Spleen (tissue), 11 donors: ENCODE measurements at regions not wholly inside any gene's neighbourhood (a gene's known extent, or its start where the extent isn't known, plus 50 kb on each side); places are given as distances from the start of the nearest gene placed in this dataset.
"Not testable (repeated sequence)": the region's sequence is repeated elsewhere in the genome, so short reads cannot be mapped to it uniquely, and the experiment has no call there.

Experiments used
- DNase-seq: peaks from one replicate; pipeline ENCODE4 v3.0.0-alpha.2; 2020
- H3K27ac ChIP-seq, 8 donors: fragments of 200-600 bp; sonication (generic) in 7 of 8; 1 replicate in 4 of 8; 2 replicates in 4 of 8; pipeline versions ENCODE4 v1.5.0 to v1.8.0; 2016 to 2021; ENCODE audit warnings: inconsistent platforms in 4 of 8, mild to moderate bottlenecking in 4 of 8, moderate library complexity in 1 of 8
- H3K27me3 ChIP-seq, 7 donors: fragments of 200-600 bp; sonication (generic) in 6 of 7; replicated peaks in 1 of 7; 1 replicate in 4 of 7; 2 replicates in 3 of 7; pipeline versions ENCODE4 v1.5.0 to v1.8.0; 2016 to 2021; ENCODE audit warnings: inconsistent platforms in 3 of 7, mild to moderate bottlenecking in 1 of 7
- H3K36me3 ChIP-seq, 6 donors: fragments of 200-600 bp; sonication (generic) in 5 of 6; 1 replicate in 4 of 6; 2 replicates in 2 of 6; pipeline versions ENCODE4 v1.5.0 to v1.8.0; 2016 to 2021; ENCODE audit warnings: inconsistent platforms in 2 of 6
- H3K4me1 ChIP-seq, 6 donors: fragments of 200-600 bp; sonication (generic) in 5 of 6; 1 replicate in 3 of 6; 2 replicates in 3 of 6; pipeline versions ENCODE4 v1.5.0 to v1.8.0; 2016 to 2021; ENCODE audit warnings: inconsistent platforms in 3 of 6
- H3K4me3 ChIP-seq, 8 donors: fragments of 200-600 bp; sonication (generic) in 7 of 8; 1 replicate in 4 of 8; 2 replicates in 4 of 8; pipeline versions ENCODE4 v1.5.0 to v1.8.0; 2016 to 2021; ENCODE audit warnings: inconsistent platforms in 4 of 8, mild to moderate bottlenecking in 4 of 8, moderate library complexity in 2 of 8
- H3K9me3 ChIP-seq, 8 donors: fragments of 200-600 bp; sonication (generic) in 7 of 8; 1 replicate in 4 of 8; 2 replicates in 4 of 8; pipeline versions ENCODE4 v1.5.0 to v1.8.0; 2016 to 2021; ENCODE audit warnings: inconsistent platforms in 4 of 8
- POLR2A ChIP-seq, 3 donors: fragments of 450-650 bp; IDR thresholded peaks; one replicate each; pipeline ENCODE4 v1.5.1; 2017; ENCODE audit warnings: antibody characterized with exemption in 3 of 3, mild to moderate bottlenecking in 1 of 3
- POLR2AphosphoS5 ChIP-seq, 3 donors: sonication (generic); formaldehyde crosslinking; IDR thresholded peaks; one replicate each; pipeline ENCODE4 v1.5.1; 2017; ENCODE audit warnings: antibody characterized with exemption in 3 of 3
- WGBS, 5 donors: extraction: QIAGEN DNeasy Blood & Tissue Kit in 3 of 5; methylation state at CpG; one replicate each; pipeline versions ENCODE4 v1.1.5 to v1.1.7; 2013 to 2018; 5-methylcytosine and 5-hydroxymethylcytosine counted together
- intact Hi-C: fragments of 100-400 bp; cut with DNase I; formaldehyde crosslinking; loops from one replicate; pipeline ENCODE4 v1.15.0; 2023; ENCODE audit warnings: low total_unique reads
- TF ChIP-seq, protein P1 (sequence below), 11 experiments: fragments of 200-600 bp in 7 of 11; fragments of 450-650 bp in 4 of 11; sonication (generic) in 4 of 11; IDR thresholded peaks in 8 of 11; conservative IDR thresholded peaks in 3 of 11; 1 replicate in 7 of 11; 2 replicates in 4 of 11; pipeline versions ENCODE4 v1.4.0 to v1.8.0; 2016 to 2021; ENCODE audit warnings: antibody characterized with exemption in 11 of 11, inconsistent platforms in 4 of 11, mild to moderate bottlenecking in 1 of 11
- donor health status: healthy with polysubstance abuse.
- donor health status: DM: no; HTN: no; CAD: no; lungs with moderate emphysema.
- donor health status: DM: no; HTN: no; CAD: no.
- donor health status: Bipolar disorder and iron deficiency.
- donor health status: healthy.
- donor health status: DM: no; HTN: no; CAD: no.
- donor health status: DM: yes; HTN: yes; CAD: no.

DNA sequence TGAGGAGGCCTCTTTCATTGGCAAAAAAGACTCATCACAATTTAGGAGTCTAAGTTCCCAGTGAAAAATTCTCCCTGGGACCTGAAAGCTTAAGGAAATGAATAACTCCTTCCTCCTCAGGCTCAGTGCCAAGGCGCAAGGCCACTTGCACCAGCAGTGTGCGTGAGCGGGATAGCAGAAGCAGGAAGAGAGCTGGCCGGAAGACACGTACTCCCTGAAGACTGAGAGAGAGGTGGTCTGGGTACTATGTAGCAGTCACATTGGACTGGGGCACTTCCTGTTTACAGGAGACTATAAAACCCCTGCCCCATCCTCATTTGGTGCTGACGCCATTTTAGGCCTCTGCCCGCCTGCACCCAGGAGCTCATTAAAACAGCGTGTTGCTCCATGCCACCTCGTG lies 66.3 kb upstream of the IL33 start:
- H3K9me3 ChIP-seq: no peaks in the 10 kb centered on the region
- H3K4me1 ChIP-seq: no peaks in the 10 kb centered on the region
- no peaks in the 10 kb centered on the region for H3K27me3 ChIP-seq
- intact Hi-C loops: no loop called here
- WGBS, 5 donors: 88 to 90% (median 90%) methylated on average over 9 of the region's 9 CpGs
- no peak overlapping the region for H3K4me3 ChIP-seq
- TF ChIP-seq POLR2A (IDR thresholded peaks at IDR 0.05) (no peak), POLR2AphosphoS5 (IDR thresholded peaks at IDR 0.05) (no peak)
- TF ChIP-seq, protein P1, sequence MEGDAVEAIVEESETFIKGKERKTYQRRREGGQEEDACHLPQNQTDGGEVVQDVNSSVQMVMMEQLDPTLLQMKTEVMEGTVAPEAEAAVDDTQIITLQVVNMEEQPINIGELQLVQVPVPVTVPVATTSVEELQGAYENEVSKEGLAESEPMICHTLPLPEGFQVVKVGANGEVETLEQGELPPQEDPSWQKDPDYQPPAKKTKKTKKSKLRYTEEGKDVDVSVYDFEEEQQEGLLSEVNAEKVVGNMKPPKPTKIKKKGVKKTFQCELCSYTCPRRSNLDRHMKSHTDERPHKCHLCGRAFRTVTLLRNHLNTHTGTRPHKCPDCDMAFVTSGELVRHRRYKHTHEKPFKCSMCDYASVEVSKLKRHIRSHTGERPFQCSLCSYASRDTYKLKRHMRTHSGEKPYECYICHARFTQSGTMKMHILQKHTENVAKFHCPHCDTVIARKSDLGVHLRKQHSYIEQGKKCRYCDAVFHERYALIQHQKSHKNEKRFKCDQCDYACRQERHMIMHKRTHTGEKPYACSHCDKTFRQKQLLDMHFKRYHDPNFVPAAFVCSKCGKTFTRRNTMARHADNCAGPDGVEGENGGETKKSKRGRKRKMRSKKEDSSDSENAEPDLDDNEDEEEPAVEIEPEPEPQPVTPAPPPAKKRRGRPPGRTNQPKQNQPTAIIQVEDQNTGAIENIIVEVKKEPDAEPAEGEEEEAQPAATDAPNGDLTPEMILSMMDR (IDR thresholded peaks at IDR 0.05 in 8 of 11, conservative IDR thresholded peaks at IDR 0.05 in 3 of 11): no peak
- DNase-seq: no peak
- no peak overlapping the region for H3K27ac ChIP-seq
- no peaks in the 10 kb centered on the region for H3K36me3 ChIP-seq

DNA sequence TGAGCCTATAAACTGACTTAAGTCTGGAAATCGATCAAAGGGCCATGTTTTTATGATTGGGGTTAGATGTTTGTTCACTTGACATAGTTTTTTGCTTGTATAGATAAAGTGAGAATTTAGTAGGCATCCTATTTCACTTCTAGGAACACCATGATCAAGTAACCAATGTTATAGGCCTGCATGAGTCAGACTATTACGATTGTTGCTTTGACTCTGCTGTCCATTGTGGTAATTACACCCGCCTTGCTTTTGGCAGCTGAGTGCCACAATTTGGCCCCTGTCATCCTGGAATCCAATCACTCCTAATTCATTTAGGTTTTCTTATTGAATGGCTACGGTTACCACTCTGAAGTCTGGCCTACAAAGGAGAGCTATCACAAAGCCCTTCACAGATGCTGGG lies 67.8 kb upstream of the IL33 start:
- TF ChIP-seq POLR2AphosphoS5 (IDR thresholded peaks at IDR 0.05) (no peak), POLR2A (IDR thresholded peaks at IDR 0.05) (no peak)
- TF ChIP-seq, protein P1 (IDR thresholded peaks at IDR 0.05 in 8 of 11, conservative IDR thresholded peaks at IDR 0.05 in 3 of 11): no peak
- intact Hi-C loops: no loop called here
- no peak overlapping the region for H3K27ac ChIP-seq
- no peaks in the 10 kb centered on the region for H3K4me1 ChIP-seq
- no peak overlapping the region for H3K4me3 ChIP-seq
- no peaks in the 10 kb centered on the region for H3K36me3 ChIP-seq
- 90 to 96% (median 91%) methylated on average over 4 of the region's 4 CpGs for whole genome bisulfite sequencing, 5 donors
- H3K9me3 ChIP-seq: no peaks in the 10 kb centered on the region
- DNase-seq: no peak
- H3K27me3 ChIP-seq: no peaks in the 10 kb centered on the region

DNA sequence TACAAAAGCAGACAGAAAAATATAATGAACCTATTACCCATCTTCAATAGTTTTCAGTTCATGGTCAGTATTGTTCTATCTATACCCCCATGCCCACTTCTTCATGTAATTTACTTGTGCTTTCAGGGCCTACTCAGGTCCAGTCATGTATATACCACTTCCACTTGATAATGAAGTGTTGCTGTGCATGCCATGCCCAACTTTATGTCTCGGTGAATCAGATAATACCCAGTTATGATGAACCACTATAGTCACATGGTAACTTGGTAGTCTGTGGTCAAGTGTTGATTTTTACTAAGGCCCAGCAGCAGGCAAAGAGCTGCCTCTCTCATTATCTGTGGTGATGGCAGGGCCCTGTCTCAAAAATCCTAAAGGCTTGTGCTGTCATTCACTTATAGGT lies 70.7 kb upstream of the IL33 start:
- no peak overlapping the region for H3K4me3 ChIP-seq
- no peaks in the 10 kb centered on the region for H3K36me3 ChIP-seq
- peaks cover 0 to 11% (median 2%) of the 10 kb centered on the region in 8 donors for H3K9me3 ChIP-seq
- no peaks in the 10 kb centered on the region for H3K4me1 ChIP-seq
- WGBS, 5 donors: 79 to 97% (median 91%) methylated on average over 1 of the region's 1 CpG
- H3K27ac ChIP-seq: no peak overlapping the region
- H3K27me3 ChIP-seq: no peaks in the 10 kb centered on the region
- TF ChIP-seq, protein P1 (IDR thresholded peaks at IDR 0.05 in 8 of 11, conservative IDR thresholded peaks at IDR 0.05 in 3 of 11): no peak
- no peak for TF ChIP-seq POLR2AphosphoS5 (IDR thresholded peaks at IDR 0.05)
- TF ChIP-seq POLR2A (IDR thresholded peaks at IDR 0.05): no peak
- DNase-seq: no peak
- intact Hi-C loops: no loop called here

DNA sequence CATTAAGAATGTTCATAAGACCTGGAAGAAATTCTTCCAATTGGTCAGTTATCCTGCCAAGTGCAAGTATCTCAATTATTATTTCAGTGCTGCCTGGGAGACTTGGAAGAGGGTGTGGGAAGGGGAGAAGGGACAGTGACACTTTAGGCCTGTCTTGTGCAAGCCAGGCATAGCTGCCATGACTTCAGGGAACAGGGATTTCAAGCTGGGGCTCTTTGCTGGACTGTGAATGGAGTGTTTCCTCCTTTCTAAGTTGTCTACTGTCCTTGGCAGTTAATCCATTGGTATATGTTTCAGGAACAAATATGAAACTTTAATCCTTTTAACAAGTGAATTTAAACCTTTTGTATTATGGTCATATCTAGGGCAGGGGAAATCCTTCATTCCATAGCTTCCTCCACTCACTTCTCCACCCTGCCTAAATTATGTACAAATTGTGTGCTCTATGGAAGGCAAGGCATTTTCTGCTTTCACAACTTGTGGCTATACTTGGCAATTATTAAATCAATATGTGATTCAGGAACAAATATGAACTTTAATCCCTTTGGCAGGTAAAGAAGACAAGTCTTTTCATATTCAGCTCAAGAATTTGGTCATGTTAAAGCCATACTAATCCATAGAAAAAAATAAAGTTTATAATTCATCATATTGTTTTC lies 72.7 kb upstream of the IL33 start:
- H3K27me3 ChIP-seq: no peaks in the 10 kb centered on the region
- intact Hi-C loops: no loop called here

DNA sequence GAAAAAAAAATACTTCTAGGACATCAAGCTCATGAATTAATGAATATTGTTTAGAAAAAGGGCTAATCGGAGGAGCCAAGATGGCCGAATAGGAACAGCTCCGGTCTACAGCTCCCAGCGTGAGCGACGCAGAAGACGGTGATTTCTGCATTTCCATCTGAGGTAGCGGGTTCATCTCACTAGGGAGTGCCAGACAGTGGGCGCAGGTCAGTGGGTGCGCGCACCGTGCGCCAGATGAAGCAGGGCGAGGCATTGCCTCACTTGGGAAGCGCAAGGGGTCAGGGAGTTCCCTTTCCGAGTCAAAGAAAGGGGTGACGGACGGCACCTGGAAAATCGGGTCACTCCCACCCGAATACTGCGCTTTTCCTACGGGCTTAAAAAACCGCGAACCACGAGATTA lies 79.8 kb upstream of the IL33 start:
- not testable (repeated sequence) for H3K4me3 ChIP-seq, DNase-seq, H3K9me3 ChIP-seq

More for the DNA sequence above, 72.7 kb upstream of the IL33 start:
- Histone ChIP-seq H3K27ac (no peak overlapping the region), H3K36me3 (no peaks in the 10 kb centered on the region), H3K4me3 (no peak overlapping the region), H3K9me3 (peaks cover 0 to 11% (median 2%) of the 10 kb centered on the region in 8 donors), H3K4me1 (no peaks in the 10 kb centered on the region)
- DNase-seq: no peak
- TF ChIP-seq POLR2AphosphoS5 (IDR thresholded peaks at IDR 0.05) (no peak), POLR2A (IDR thresholded peaks at IDR 0.05) (no peak)
- TF ChIP-seq, protein P1 (IDR thresholded peaks at IDR 0.05 in 8 of 11, conservative IDR thresholded peaks at IDR 0.05 in 3 of 11): no peak

More for the DNA sequence above, 79.8 kb upstream of the IL33 start:
- H3K4me1 ChIP-seq, intact Hi-C loops, H3K36me3 ChIP-seq, H3K27me3 ChIP-seq, H3K27ac ChIP-seq: not testable (repeated sequence)
- WGBS, 5 donors: 83 to 93% (median 91%) methylated on average over 16 to 25 of the region's 25 CpGs
